NCI-H82 (cell line): ENCODE measurements at regions not wholly inside any gene's neighbourhood (a gene's known extent, or its start where the extent isn't known, plus 50 kb on each side); places are given as distances from the start of the nearest gene placed in this dataset.
A peak's percentile ranks its signal among the peaks of the same experiment; 100 is the strongest.

ENCODE experiments used
- DNase-seq: peaks from one replicate; lab custom pipeline; 2025; lab: John Stamatoyannopoulos, UW

DNA sequence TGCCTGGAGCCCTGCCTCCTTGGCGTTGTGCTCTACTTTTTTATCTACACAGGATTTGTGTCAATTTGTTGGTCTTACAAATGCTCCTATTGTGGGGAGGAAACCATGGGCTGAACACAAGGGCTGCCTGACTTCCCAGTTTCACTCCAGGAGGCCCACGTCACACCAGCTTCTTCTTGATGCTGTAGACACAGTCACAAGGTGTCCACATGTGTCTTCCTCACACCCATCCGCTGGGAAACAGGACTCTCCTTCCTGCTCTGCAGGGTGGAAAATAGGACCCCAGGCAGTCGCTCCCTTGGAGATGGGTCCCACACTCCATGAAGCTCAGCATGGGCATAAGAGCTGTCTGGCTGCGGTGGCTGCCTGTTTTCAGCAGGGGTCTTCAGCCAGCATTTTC, 468.2 kb downstream of the EPHA4 start:
- no peak for DNase-seq

DNA sequence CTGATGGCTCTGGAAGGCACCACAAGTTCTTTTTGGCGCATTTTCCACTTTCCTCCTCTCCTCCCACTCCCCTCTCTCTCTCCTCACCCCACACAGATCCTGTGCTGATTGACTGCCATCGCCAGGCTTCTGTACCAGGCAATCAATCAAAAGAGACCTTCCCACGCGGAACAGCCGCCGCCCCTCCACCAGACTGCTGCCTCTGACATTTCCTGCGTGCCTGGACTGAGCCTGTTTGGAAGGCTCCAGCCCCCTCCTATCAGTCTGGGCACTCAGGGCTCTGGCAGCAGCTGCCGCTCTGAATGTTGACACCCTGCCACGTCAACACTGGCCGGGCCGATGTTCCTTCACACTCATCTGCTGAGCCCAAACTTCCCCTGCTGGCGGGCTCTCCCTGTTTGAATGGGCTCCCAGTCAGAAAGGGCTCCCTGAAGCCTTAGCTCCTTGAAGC, 467.7 kb downstream of the EPHA4 start:
- no peak for DNase-seq

GRCh38 chr2:221106241-221106640, 465.9 kb downstream of the EPHA4 start:
- no peak for DNase-seq

DNA sequence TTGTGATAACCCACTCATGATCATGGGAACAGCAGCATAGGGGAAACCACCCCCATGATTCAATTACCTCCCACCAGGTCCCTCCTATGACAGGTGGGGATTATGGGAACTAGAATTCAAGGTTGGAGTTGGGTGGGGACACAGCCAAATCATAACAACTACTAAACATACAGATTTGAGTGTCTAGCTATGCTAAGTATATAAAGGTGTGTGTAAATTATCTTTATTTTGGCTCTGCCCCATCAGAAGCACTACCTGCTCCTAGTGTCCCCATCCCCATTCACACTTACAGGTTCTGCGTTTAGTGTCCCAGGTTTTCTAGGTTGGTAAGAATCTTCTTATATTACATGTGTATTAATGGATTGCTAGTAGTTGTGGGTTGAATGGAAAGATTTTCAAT, 464.7 kb downstream of the EPHA4 start:
- no peak for DNase-seq

- DNase-seq, result no peak
Measured at GRCh38 chr2:221109552-221109951, 462.6 kb downstream of the EPHA4 start.

DNA sequence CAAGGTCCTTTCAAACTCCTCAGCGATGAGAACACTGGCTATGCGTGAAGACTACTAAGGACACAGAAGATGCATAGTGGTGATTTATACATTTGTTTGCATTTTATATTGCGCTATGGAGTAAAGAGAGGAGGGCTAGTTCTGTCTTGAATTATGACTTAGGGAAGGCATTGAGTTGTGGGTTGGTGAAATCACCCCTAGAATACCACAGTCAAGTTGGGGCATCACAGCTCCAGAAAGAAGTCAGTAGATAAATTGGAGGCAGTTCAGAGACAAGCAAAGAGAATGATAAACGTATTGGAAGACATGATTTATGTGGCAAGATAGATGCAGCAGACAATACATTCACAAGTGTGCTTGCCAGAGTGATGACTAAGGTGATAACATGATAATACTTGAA, 460.4 kb downstream of the EPHA4 start:
- no peak for DNase-seq

DNA sequence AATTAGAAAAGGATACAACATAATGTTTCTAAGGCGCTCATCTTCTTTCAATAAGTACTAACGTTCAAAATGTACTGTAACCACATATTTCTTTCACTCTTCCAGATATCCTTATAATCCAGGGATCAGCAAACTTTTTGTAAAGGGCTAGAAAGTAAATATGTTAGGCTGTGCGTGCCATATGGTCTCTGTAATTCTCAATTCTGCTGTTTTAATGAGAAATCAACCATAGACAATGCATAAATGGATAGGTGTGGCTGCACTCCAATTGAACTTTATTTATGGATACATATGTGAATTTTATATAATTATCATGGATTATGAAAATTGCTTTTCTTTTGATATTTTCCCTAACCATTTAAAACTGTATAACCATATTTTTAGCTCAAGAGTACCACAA, 459.4 kb downstream of the EPHA4 start:
- peak; percentile 10 for DNase-seq

- DNase-seq, result no peak
Measured at GRCh38 chr2:221115944-221116343, 456.2 kb downstream of the EPHA4 start.

DNA sequence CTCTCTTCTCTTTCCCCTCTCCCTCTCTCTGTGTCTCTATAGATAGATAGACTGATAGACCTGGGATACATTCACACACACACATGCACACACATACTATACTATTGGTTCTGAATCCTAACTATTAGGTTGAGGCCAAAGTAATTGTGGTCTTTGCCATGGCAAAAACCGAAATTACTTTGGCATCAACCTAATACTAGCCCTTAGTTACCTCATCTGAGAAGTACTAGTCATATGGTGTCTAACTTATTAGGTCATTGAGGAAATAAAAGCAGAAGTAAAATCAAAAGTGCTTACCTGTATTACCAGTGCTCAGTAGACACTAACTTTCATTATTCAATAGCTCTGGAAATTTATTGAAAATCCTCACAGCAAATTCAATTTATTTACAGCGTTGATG, 451.5 kb downstream of the EPHA4 start:
- no peak for DNase-seq

- DNase-seq, result no peak
Measured at GRCh38 chr2:221123396-221123795, 448.7 kb downstream of the EPHA4 start.

GRCh38 chr2:221124532-221125240, 447.4 kb downstream of the EPHA4 start:
- peak; percentile 39 for DNase-seq

DNA sequence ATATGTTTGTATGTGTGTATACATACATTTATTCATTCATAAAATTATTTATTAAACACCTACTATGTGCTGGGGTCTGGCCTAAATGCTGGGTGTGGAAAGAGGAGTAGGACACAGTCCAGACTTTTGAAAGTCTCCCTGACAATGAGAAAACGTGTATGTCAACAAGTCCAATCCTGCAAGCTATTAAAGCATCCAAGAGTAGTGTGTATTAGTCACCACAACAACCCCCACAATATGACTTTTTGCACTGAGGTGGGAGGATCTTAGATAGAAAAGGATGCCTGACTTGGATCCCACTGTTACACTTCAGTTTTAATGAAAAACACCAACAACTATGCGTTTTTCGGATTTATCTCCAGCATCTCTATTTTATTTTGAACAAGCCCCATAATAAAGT, 446.4 kb downstream of the EPHA4 start:
- no peak for DNase-seq

- peak; percentile 77 for DNase-seq
Measured at GRCh38 chr2:221129657-221130056, 442.4 kb downstream of the EPHA4 start.

DNA sequence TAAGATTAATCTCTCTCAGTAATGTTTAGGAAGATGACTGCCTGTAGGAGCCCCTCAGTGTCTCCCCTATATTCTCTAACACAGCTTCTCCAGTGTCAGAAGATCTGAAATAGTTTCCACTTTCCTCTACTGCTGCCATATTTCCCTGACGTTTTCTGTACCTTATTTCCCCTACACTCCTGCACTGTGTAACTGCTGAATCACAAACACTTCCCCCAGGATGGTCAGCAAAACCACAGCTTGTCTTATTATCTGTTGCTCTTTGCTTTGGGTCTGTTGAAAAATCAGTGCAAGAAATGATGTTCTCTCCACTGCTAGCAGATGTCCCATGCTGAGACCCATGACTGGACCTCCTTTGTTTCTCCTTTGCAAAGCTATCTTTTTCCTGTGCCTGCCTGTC, 441.7 kb downstream of the EPHA4 start:
- DNase-seq, result no peak

- DNase-seq, result peak; percentile 87
Measured at GRCh38 chr2:221133941-221134340, 438.2 kb downstream of the EPHA4 start.

DNA sequence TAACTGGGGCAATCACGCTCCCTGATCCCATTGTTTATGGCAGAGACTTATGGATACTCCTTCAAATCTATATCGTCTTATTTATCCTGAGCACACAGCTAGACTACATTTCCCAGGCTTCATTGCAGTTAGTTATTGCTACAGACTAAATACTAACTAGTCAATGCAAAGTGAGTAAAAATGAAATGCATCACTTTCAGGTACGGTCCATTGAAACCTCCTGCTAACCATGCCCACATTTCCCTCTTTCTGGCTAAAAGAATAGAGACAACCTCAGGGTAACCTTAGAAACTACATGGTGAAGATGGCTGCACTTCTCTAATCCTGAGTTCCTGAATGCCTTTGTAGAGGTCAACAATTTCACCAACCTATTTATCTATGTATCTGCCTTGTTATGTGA, 437.4 kb downstream of the EPHA4 start:
- no peak for DNase-seq

DNA sequence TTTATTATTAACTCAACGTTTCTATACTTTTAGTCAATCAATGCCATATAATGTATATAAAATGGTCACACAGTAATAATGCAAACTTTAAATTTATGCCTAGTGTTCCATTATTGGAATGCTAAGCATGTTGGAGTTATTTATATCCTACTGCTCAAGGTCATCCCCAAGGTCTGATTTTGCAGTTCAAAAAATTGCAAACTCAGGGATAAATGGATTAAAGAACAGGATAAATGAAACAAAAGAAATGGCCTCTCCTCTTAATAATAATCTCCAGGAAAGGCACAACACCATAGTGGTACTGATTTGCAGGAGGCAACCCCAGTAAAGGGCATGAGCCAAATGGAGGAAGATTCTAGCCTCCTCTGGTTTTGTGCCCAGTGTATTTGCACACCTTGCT, 436.4 kb downstream of the EPHA4 start:
- no peak for DNase-seq

- no peak for DNase-seq
Measured at GRCh38 chr2:221137385-221137784, 434.7 kb downstream of the EPHA4 start.

- no peak for DNase-seq
Measured at GRCh38 chr2:221142341-221142740, 429.8 kb downstream of the EPHA4 start.

- peak; percentile 32 for DNase-seq
Measured at GRCh38 chr2:221143231-221143630, 428.9 kb downstream of the EPHA4 start.

- no peak for DNase-seq
Measured at GRCh38 chr2:221144909-221145308, 427.2 kb downstream of the EPHA4 start.

DNA sequence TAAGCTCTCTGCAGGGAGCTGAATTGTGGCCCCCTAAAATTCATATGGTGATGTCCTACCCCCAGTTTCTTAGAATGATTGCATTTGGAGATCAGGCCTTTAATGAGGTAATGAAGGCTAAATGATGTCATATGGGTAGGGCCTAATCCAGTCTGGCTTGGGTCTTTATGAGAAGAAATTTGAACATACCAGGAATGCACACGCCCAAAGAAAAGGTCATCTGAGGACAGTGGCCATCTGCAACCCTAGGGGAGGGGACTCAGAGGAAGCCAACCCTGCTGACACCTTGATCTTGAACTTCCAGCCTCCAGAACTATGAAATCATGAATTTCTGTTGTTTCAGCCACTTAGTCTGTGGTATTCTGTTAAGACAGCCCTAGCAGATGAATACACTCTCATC, 426.7 kb downstream of the EPHA4 start:
- no peak for DNase-seq

GRCh38 chr2:221153226-221153625, 418.9 kb downstream of the EPHA4 start:
- DNase-seq, result no peak

DNA sequence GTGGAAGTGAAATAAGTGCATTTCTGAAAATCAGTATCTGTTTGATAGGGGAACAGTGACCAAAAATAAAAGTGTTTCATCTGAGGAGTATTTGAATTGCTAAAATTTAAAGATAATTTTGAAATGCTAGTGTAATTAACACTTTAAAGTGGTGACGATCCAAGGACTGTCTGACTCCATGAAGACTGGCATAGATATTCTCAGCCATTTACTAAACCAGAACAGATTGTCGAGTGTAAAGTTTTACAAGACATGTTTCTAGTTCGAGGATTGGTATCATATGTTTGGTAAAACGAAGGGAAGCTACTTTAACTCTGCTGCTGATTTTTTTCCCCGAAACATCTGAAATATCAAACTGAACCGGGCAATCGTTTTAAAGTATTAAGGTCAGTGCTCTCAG, 417.9 kb downstream of the EPHA4 start:
- no peak for DNase-seq
